Lung (tissue), 11 donors: ENCODE measurements at regions not wholly inside any gene's neighbourhood (a gene's known extent, or its start where the extent isn't known, plus 50 kb on each side); places are given as distances from the start of the nearest gene placed in this dataset.
"Not testable (repeated sequence)": the region's sequence is repeated elsewhere in the genome, so short reads cannot be mapped to it uniquely, and the experiment has no call there.

Experiments
- ATAC-seq: fragments of 200-7000 bp; cut with Tn5 transposase; one replicate; pipeline ENCODE4 v1.9.1; 2020; ENCODE audit warnings: moderate number of reproducible peaks; ENCODE audit not compliant: insufficient read depth, low FRiP score
- DNase-seq, 3 donors: peaks; one replicate each; pipeline ENCODE4 v3.0.0-alpha.2; 2013 to 2017
- H3K27ac ChIP-seq, 2 donors: one replicate each; pipeline ENCODE4 v1.5.1; 2013; ENCODE audit warnings: mild to moderate bottlenecking in 2 of 2, moderate library complexity in 2 of 2, control low read depth in 1 of 2, inconsistent platforms in 1 of 2, low read depth in 1 of 2, low read length in 1 of 2
- H3K27me3 ChIP-seq, 3 donors: one replicate each; pipeline ENCODE4 v1.5.1; 2013; ENCODE audit warnings: low read length in 2 of 3; ENCODE audit not compliant: control insufficient read depth in 3 of 3, insufficient read depth in 3 of 3
- H3K36me3 ChIP-seq, 4 donors: one replicate each; pipeline ENCODE4 v1.5.1; 2013; ENCODE audit warnings: low read length in 4 of 4, mild to moderate bottlenecking in 1 of 4, moderate library complexity in 1 of 4; ENCODE audit not compliant: control insufficient read depth in 4 of 4, insufficient read depth in 4 of 4
- H3K4me1 ChIP-seq, 5 donors: one replicate each; pipeline ENCODE4 v1.5.1; 2013; ENCODE audit warnings: low read length in 5 of 5, mild to moderate bottlenecking in 2 of 5, moderate library complexity in 1 of 5; ENCODE audit not compliant: control insufficient read depth in 5 of 5, insufficient read depth in 5 of 5
- H3K4me3 ChIP-seq: one replicate; pipeline ENCODE4 v1.5.1; 2013; ENCODE audit warnings: mild to moderate bottlenecking, control low read depth, moderate library complexity
- H3K9ac ChIP-seq, 2 donors: one replicate each; pipeline ENCODE4 v1.5.1; 2013; ENCODE audit warnings: low read length in 2 of 2, control low read depth in 1 of 2; ENCODE audit not compliant: insufficient read depth in 1 of 2
- H3K9me3 ChIP-seq, 4 donors: one replicate each; pipeline ENCODE4 v1.5.1; 2013; ENCODE audit warnings: low read length in 3 of 4, mild to moderate bottlenecking in 1 of 4, moderate library complexity in 1 of 4; ENCODE audit not compliant: control insufficient read depth in 4 of 4, insufficient read depth in 3 of 4
- CTCF ChIP-seq: IDR thresholded peaks from 2 replicates; pipeline ENCODE4 v1.5.1; 2012; ENCODE audit warnings: mild to moderate bottlenecking; ENCODE audit errors: control extremely low read depth, extremely low read depth
- WGBS, 2 donors: extraction: QIAGEN DNeasy Blood & Tissue Kit; methylation state at CpG; one replicate each; pipeline ENCODE4 v1.1.7; 2013; 5-methylcytosine and 5-hydroxymethylcytosine counted together
- donor health status: control.
- donor health status: control.
- donor health status: Bipolar disorder and iron deficiency.
- donor health status: healthy.
- donor health status: DM: yes; HTN: yes; CAD: no.

- no peak for TF ChIP-seq CTCF
- Histone ChIP-seq H3K9me3 (no peaks in the 10 kb centered on the region), H3K27ac (no peak overlapping the region), H3K4me1 (no peaks in the 10 kb centered on the region), H3K9ac (no peak overlapping the region), H3K4me3 (no peak overlapping the region), H3K36me3 (no peaks in the 10 kb centered on the region), H3K27me3 (no peaks in the 10 kb centered on the region)
- DNase-seq (no peak), ATAC-seq (no peak)
These were observed 192.3 kb upstream of the GRIN3A start for GRCh38 chr9:101930783-101931182.

GRCh38 chr9:101925498-101925897 is 187.1 kb upstream of the GRIN3A start:
- H3K4me3 ChIP-seq = no peak overlapping the region
- H3K27me3 ChIP-seq = no peaks in the 10 kb centered on the region
- no peak overlapping the region for H3K27ac ChIP-seq
- H3K9ac ChIP-seq = no peak overlapping the region
- no peak for ATAC-seq
- H3K4me1 ChIP-seq = no peaks in the 10 kb centered on the region
- no peak for TF ChIP-seq CTCF
- H3K36me3 ChIP-seq = no peaks in the 10 kb centered on the region
- H3K9me3 ChIP-seq = no peaks in the 10 kb centered on the region
- no peak for DNase-seq

- WGBS, 2 donors = 0 to 83% methylated on average over 1 of the region's 1 CpG
- ATAC-seq = no peak
- H3K9ac ChIP-seq = no peak overlapping the region
- no peaks in the 10 kb centered on the region for H3K36me3 ChIP-seq
- no peak overlapping the region for H3K4me3 ChIP-seq
- no peaks in the 10 kb centered on the region for H3K9me3 ChIP-seq
- no peak for TF ChIP-seq CTCF
- H3K27me3 ChIP-seq = no peaks in the 10 kb centered on the region
- no peak for DNase-seq
- H3K4me1 ChIP-seq = no peaks in the 10 kb centered on the region
- no peak overlapping the region for H3K27ac ChIP-seq
These were observed 185.0 kb upstream of the GRIN3A start for GRCh38 chr9:101923451-101923850.

GRCh38 chr9:101916948-101917347 is 178.5 kb upstream of the GRIN3A start:
- ATAC-seq, H3K9me3 ChIP-seq, H3K36me3 ChIP-seq, H3K4me3 ChIP-seq, H3K27me3 ChIP-seq, H3K9ac ChIP-seq, H3K27ac ChIP-seq, DNase-seq, H3K4me1 ChIP-seq: not testable (repeated sequence)
- WGBS, 2 donors = 77 to 96% methylated on average over 4 of the region's 4 CpGs
